Liver (tissue), 8 donors: ENCODE measurements at regions not wholly inside any gene's neighbourhood (a gene's known extent, or its start where the extent isn't known, plus 50 kb on each side); places are given as distances from the start of the nearest gene placed in this dataset.

Experiments used
- DNase-seq: peaks from one replicate; pipeline ENCODE4 v3.0.0-alpha.2; 2017; ENCODE audit warnings: low spot score
- H3K27ac ChIP-seq, 2 donors: one replicate each; pipeline ENCODE4 v1.7.0; 2013; ENCODE audit warnings: inconsistent platforms in 2 of 2, low read length in 2 of 2, control low read depth in 1 of 2, low read depth in 1 of 2, mild to moderate bottlenecking in 1 of 2
- H3K27me3 ChIP-seq, 4 donors: one replicate each; pipeline versions ENCODE4 v1.6.1 to v1.7.0; 2013; ENCODE audit warnings: low read length in 3 of 4, inconsistent platforms in 1 of 4, mild to moderate bottlenecking in 1 of 4, moderate library complexity in 1 of 4; ENCODE audit not compliant: control insufficient read depth in 4 of 4, insufficient read depth in 4 of 4
- H3K36me3 ChIP-seq, 4 donors: one replicate each; pipeline versions ENCODE4 v1.6.1 to v1.7.0; 2013; ENCODE audit warnings: low read length in 3 of 4, mild to moderate bottlenecking in 3 of 4, low read depth in 1 of 4, moderate library complexity in 1 of 4; ENCODE audit not compliant: control insufficient read depth in 4 of 4, insufficient read depth in 3 of 4
- H3K4me1 ChIP-seq, 4 donors: one replicate each; pipeline versions ENCODE4 v1.6.1 to v1.7.0; 2013; ENCODE audit warnings: low read length in 3 of 4, mild to moderate bottlenecking in 3 of 4, moderate library complexity in 1 of 4; ENCODE audit not compliant: control insufficient read depth in 4 of 4, insufficient read depth in 4 of 4
- H3K4me3 ChIP-seq, 3 donors: one replicate each; pipeline versions ENCODE4 v1.6.1 to v1.7.0; 2013; ENCODE audit warnings: low read length in 3 of 3, control low read depth in 1 of 3, low read depth in 1 of 3, mild to moderate bottlenecking in 1 of 3
- H3K9ac ChIP-seq, 2 donors: one replicate each; pipeline ENCODE4 v1.7.0; 2013; ENCODE audit warnings: low read length in 2 of 2, mild to moderate bottlenecking in 2 of 2, moderate library complexity in 2 of 2, control low read depth in 1 of 2, low read depth in 1 of 2
- H3K9me3 ChIP-seq, 4 donors: one replicate each; pipeline versions ENCODE4 v1.6.1 to v1.7.0; 2013; ENCODE audit warnings: low read length in 3 of 4; ENCODE audit not compliant: control insufficient read depth in 4 of 4
- ATF3 ChIP-seq: IDR thresholded peaks from 2 replicates; pipeline ENCODE4 v1.6.1; 2016; ENCODE audit warnings: antibody characterized with exemption
- CTCF ChIP-seq: fragments of 150-350 bp; IDR thresholded peaks from 2 replicates; pipeline ENCODE4 v1.5.1; 2017; ENCODE audit warnings: improper control_type of control experiment, low read depth, low read length; ENCODE audit not compliant: missing input control
- EGR1 ChIP-seq, 2 donors: IDR thresholded peaks; 2 replicates each; pipeline ENCODE4 v1.6.1; 2016 to 2018; ENCODE audit warnings: antibody characterized with exemption in 2 of 2, low read depth in 2 of 2
- FOXA1 ChIP-seq: IDR thresholded peaks from 2 replicates; pipeline ENCODE4 v1.6.1; 2016; ENCODE audit warnings: antibody characterized with exemption
- FOXA2 ChIP-seq: IDR thresholded peaks from 2 replicates; pipeline ENCODE4 v1.6.1; 2016; ENCODE audit warnings: antibody characterized with exemption
- GABPA ChIP-seq, 2 donors: IDR thresholded peaks in 1 of 2; conservative IDR thresholded peaks in 1 of 2; 2 replicates each; pipeline ENCODE4 v1.6.1; 2016; ENCODE audit warnings: antibody characterized with exemption in 2 of 2, mild to moderate bottlenecking in 1 of 2, moderate library complexity in 1 of 2
- HNF4A ChIP-seq, 2 donors: conservative IDR thresholded peaks; 2 replicates each; pipeline ENCODE4 v1.6.1; 2016; ENCODE audit warnings: antibody characterized with exemption in 2 of 2, mild to moderate bottlenecking in 2 of 2
- HNF4G ChIP-seq: IDR thresholded peaks from 2 replicates; pipeline ENCODE4 v1.6.1; 2016; ENCODE audit warnings: antibody characterized with exemption
- JUND ChIP-seq, 2 donors: IDR thresholded peaks; 2 replicates each; pipeline ENCODE4 v1.6.1; 2016; ENCODE audit warnings: antibody characterized with exemption in 2 of 2
- MAX ChIP-seq: IDR thresholded peaks from 2 replicates; pipeline ENCODE4 v1.6.1; 2016; ENCODE audit warnings: antibody characterized with exemption
- NR2F2 ChIP-seq: IDR thresholded peaks from 2 replicates; pipeline ENCODE4 v1.6.1; 2016; ENCODE audit warnings: antibody characterized with exemption
- RAD21 ChIP-seq, 2 donors: IDR thresholded peaks; 2 replicates each; pipeline ENCODE4 v1.6.1; 2016; ENCODE audit warnings: antibody characterized with exemption in 2 of 2, mild to moderate bottlenecking in 2 of 2
- REST ChIP-seq: IDR thresholded peaks from 2 replicates; pipeline ENCODE4 v1.6.1; 2016; ENCODE audit warnings: antibody characterized with exemption, mild to moderate bottlenecking
- RXRA ChIP-seq, 2 donors: IDR thresholded peaks; 2 replicates each; pipeline ENCODE4 v1.6.1; 2017 to 2018; ENCODE audit warnings: antibody characterized with exemption in 2 of 2, mild to moderate bottlenecking in 1 of 2
- SP1 ChIP-seq: IDR thresholded peaks from 2 replicates; pipeline ENCODE4 v1.6.1; 2018; ENCODE audit warnings: antibody characterized with exemption, mild to moderate bottlenecking
- TAF1 ChIP-seq: conservative IDR thresholded peaks from 2 replicates; pipeline ENCODE4 v1.6.1; 2016; ENCODE audit warnings: antibody characterized with exemption, mild to moderate bottlenecking
- YY1 ChIP-seq: IDR thresholded peaks from 2 replicates; pipeline ENCODE4 v1.6.1; 2016; ENCODE audit warnings: antibody characterized with exemption, mild to moderate bottlenecking
- ZBTB33 ChIP-seq: IDR thresholded peaks from 2 replicates; pipeline ENCODE4 v1.6.1; 2016; ENCODE audit warnings: antibody characterized with exemption
- WGBS: extraction: QIAGEN DNeasy Blood & Tissue Kit; methylation state at CpG from one replicate; pipeline ENCODE4 v1.1.7; 2013; 5-methylcytosine and 5-hydroxymethylcytosine counted together
- donor health status: healthy.
- donor health status: healthy.
- donor health status: healthy.
- donor health status: healthy.
- donor health status: healthy.

GRCh38 chrX:69372435-69372834, 131.7 kb upstream of the NALF2 start:
- no peak overlapping the region for H3K4me3 ChIP-seq
- H3K27me3 ChIP-seq = peaks cover 0 to 3% (median 0%) of the 10 kb centered on the region in 4 donors
- DNase-seq = no peak
- TF ChIP-seq MAX (no peak), EGR1 (IDR thresholded peaks at IDR 0.05; ENCODE audit: low read depth in 2 of 2) (no peak), NR2F2 (no peak), ATF3 (no peak), SP1 (no peak)
- peaks cover 0 to 4% (median 0%) of the 10 kb centered on the region in 4 donors for H3K9me3 ChIP-seq
- no peaks in the 10 kb centered on the region for H3K36me3 ChIP-seq
- H3K4me1 ChIP-seq = no peaks in the 10 kb centered on the region
- H3K27ac ChIP-seq = no peak overlapping the region
- no peak overlapping the region for H3K9ac ChIP-seq

- DNase-seq = no peak
- no peak for TF ChIP-seq REST
- TF ChIP-seq CTCF = no peak
- TF ChIP-seq YY1 = no peak
- TF ChIP-seq RAD21 (IDR thresholded peaks at IDR 0.05) = no peak
- TF ChIP-seq FOXA2 = no peak
- TF ChIP-seq FOXA1 = no peak
- TF ChIP-seq TAF1 = no peak
- no peak for TF ChIP-seq JUND (IDR thresholded peaks at IDR 0.05)
- TF ChIP-seq NR2F2 = no peak
- TF ChIP-seq GABPA (IDR thresholded peaks at IDR 0.05 in 1 of 2, conservative IDR thresholded peaks at IDR 0.05 in 1 of 2) = no peak
- no peak for TF ChIP-seq RXRA (IDR thresholded peaks at IDR 0.05)
- TF ChIP-seq ZBTB33 = no peak
- no peak for TF ChIP-seq HNF4A (conservative IDR thresholded peaks at IDR 0.05)
- no peak for TF ChIP-seq SP1
- no peak for TF ChIP-seq HNF4G
- no peak for TF ChIP-seq ATF3
- no peak for TF ChIP-seq MAX
- no peak for TF ChIP-seq EGR1 (IDR thresholded peaks at IDR 0.05; ENCODE audit: low read depth in 2 of 2)
- H3K36me3 ChIP-seq = no peaks in the 10 kb centered on the region
- H3K9ac ChIP-seq = no peak overlapping the region
- H3K27me3 ChIP-seq = peaks cover 0 to 3% (median 0%) of the 10 kb centered on the region in 4 donors
- no peak overlapping the region for H3K27ac ChIP-seq
- no peak overlapping the region for H3K4me3 ChIP-seq
- peaks cover 0 to 1% (median 0%) of the 10 kb centered on the region in 4 donors for H3K9me3 ChIP-seq
- WGBS = 93% methylated on average over 1 of the region's 1 CpG
- H3K4me1 ChIP-seq = no peaks in the 10 kb centered on the region
Measured at GRCh38 chrX:69371159-69371558, 133.0 kb upstream of the NALF2 start.
